PC-9 (cell line): ENCODE measurements at regions not wholly inside any gene's neighbourhood (a gene's known extent, or its start where the extent isn't known, plus 50 kb on each side); places are given as distances from the start of the nearest gene placed in this dataset.

Source experiments
- BruUV-seq: library from RNA; stranded (reverse); fragments of 400-500 nt; replicated peaks from 2 replicates; lab custom pipeline; 2021; lab: Mats Ljungman, UMichigan
- CTCF ChIA-PET: fragments of 300-600 bp; sonication (Branson Sonifier 250); formaldehyde crosslinking; loops from one replicate; lab custom pipeline; 2022; ENCODE audit warnings: antibody characterized with exemption; lab: Charles Lee
- POLR2A ChIA-PET: fragments of 300-600 bp; sonication (Branson Sonifier 250); formaldehyde crosslinking; loops from one replicate; lab custom pipeline; 2022; ENCODE audit warnings: antibody characterized with exemption; ENCODE audit not compliant: unreplicated experiment; lab: Charles Lee
- DNase-seq, 2 experiments: peaks; one replicate each; pipeline versions ENCODE4 v3.0.0 to v3.0.0-alpha.2; 2015 to 2022; ENCODE audit warnings: mixed read lengths in 1 of 2
- H2AFZ ChIP-seq: fragments of 200-600 bp; sonication (generic); 2 replicates; pipeline ENCODE4 v1.8.1; 2017; ENCODE audit warnings: antibody characterized with exemption
- H3F3A ChIP-seq: fragments of 200-600 bp; sonication (generic); 2 replicates; pipeline ENCODE4 v1.8.1; 2017; ENCODE audit warnings: antibody characterized with exemption, mild to moderate bottlenecking, low read depth; ENCODE audit not compliant: insufficient read depth
- H3K27ac ChIP-seq: fragments of 200-600 bp; sonication (generic); 2 replicates; pipeline ENCODE4 v1.6.1; 2016; ENCODE audit warnings: mixed run types
- H3K27me3 ChIP-seq: fragments of 200-600 bp; sonication (generic); 2 replicates; pipeline ENCODE4 v1.6.1; 2016; ENCODE audit warnings: low read depth, mixed run types; ENCODE audit not compliant: insufficient read depth
- H3K36me3 ChIP-seq: fragments of 200-600 bp; sonication (generic); 2 replicates; pipeline ENCODE4 v1.6.1; 2016; ENCODE audit warnings: low read depth, mixed run types
- H3K4me1 ChIP-seq: fragments of 200-600 bp; sonication (generic); replicated peaks from 2 replicates; pipeline ENCODE4 v1.6.1; 2016; ENCODE audit warnings: mixed run types; ENCODE audit not compliant: insufficient read depth
- H3K4me2 ChIP-seq: fragments of 200-600 bp; sonication (generic); 2 replicates; pipeline ENCODE4 v1.6.1; 2017; ENCODE audit warnings: mixed run types
- H3K4me3 ChIP-seq: fragments of 200-600 bp; sonication (generic); 2 replicates; pipeline ENCODE4 v1.6.1; 2016; ENCODE audit warnings: mixed run types
- H3K79me2 ChIP-seq: fragments of 200-600 bp; sonication (generic); 2 replicates; pipeline ENCODE4 v1.6.1; 2017; ENCODE audit warnings: low read depth, mixed run types
- H3K9me2 ChIP-seq: fragments of 200-600 bp; sonication (generic); 2 replicates; pipeline ENCODE4 v1.8.1; 2017; ENCODE audit warnings: mild to moderate bottlenecking; ENCODE audit not compliant: insufficient read depth
- H3K9me3 ChIP-seq: fragments of 200-600 bp; sonication (generic); 2 replicates; pipeline ENCODE4 v1.8.1; 2016; ENCODE audit warnings: low read depth; ENCODE audit not compliant: insufficient read depth
- H4K20me1 ChIP-seq: fragments of 200-600 bp; sonication (generic); 2 replicates; pipeline ENCODE4 v1.8.1; 2017; ENCODE audit not compliant: insufficient read depth
- CTCF ChIP-seq: fragments of 200-600 bp; sonication (generic); conservative IDR thresholded peaks from 2 replicates; pipeline ENCODE4 v1.6.1; 2017; ENCODE audit warnings: mixed run types, antibody characterized with exemption, mild to moderate bottlenecking, moderate library complexity
- EZH2 ChIP-seq: fragments of 200-600 bp; sonication (generic); IDR thresholded peaks from 2 replicates; pipeline ENCODE4 v1.8.0; 2017; ENCODE audit warnings: antibody characterized with exemption, low read depth
- intact Hi-C: fragments of 100-400 bp; cut with micrococcal nuclease; formaldehyde crosslinking; loops from one replicate; pipeline ENCODE4 v1.10.0; 2022; ENCODE audit not compliant: unreplicated experiment

GRCh38 chr6:4296552-4296951 lies 161.2 kb upstream of the ECI2 start:
- no peak overlapping the region for H3K27ac ChIP-seq
- DNase-seq: no peak
- no TSS peak for BruUV-seq
- no peak overlapping the region for H2AFZ ChIP-seq
- H3K4me2 ChIP-seq: no peak overlapping the region
- H3K36me3 ChIP-seq: no peaks in the 10 kb centered on the region
- H3F3A ChIP-seq: no peaks in the 10 kb centered on the region
- H3K79me2 ChIP-seq: no peaks in the 10 kb centered on the region
- ChIA-PET CTCF (interaction anchor here (0.6 kb wide), 1 partner anchor 22 kb away, joined by 3 read pairs; no protein-coding TSS in a partner anchor), POLR2A (no interaction called here)
- H3K27me3 ChIP-seq: no peaks in the 10 kb centered on the region
- TF ChIP-seq CTCF: no peak
- TF ChIP-seq EZH2: no peak
- intact Hi-C loops: no loop called here
- 0 out of 2 replicates have a peak, but pooled peaks cover 3% of the 10 kb centered on the region for H3K4me1 ChIP-seq
- no peaks in the 10 kb centered on the region for H4K20me1 ChIP-seq
- H3K9me2 ChIP-seq: no peaks in the 10 kb centered on the region
- no peak overlapping the region for H3K4me3 ChIP-seq
- H3K9me3 ChIP-seq: no peaks in the 10 kb centered on the region

- H2AFZ ChIP-seq: no peak overlapping the region
- no peaks in the 10 kb centered on the region for H3K79me2 ChIP-seq
- H3K27ac ChIP-seq: no peak overlapping the region
- H3K27me3 ChIP-seq: no peaks in the 10 kb centered on the region
- 0 out of 2 replicates have a peak, but pooled peaks cover 3% of the 10 kb centered on the region for H3K4me1 ChIP-seq
- no peaks in the 10 kb centered on the region for H4K20me1 ChIP-seq
- H3K36me3 ChIP-seq: no peaks in the 10 kb centered on the region
- H3K4me3 ChIP-seq: no peak overlapping the region
- no peaks in the 10 kb centered on the region for H3K9me2 ChIP-seq
- intact Hi-C loops: no loop called here
- ChIA-PET CTCF (interaction anchor here (0.6 kb wide), 1 partner anchor 703 kb away, joined by 7 read pairs; no protein-coding TSS in a partner anchor), POLR2A (no interaction called here)
- H3F3A ChIP-seq: no peaks in the 10 kb centered on the region
- no peak overlapping the region for H3K4me2 ChIP-seq
- TF ChIP-seq EZH2: no peak
- TF ChIP-seq CTCF: no peak
- H3K9me3 ChIP-seq: no peaks in the 10 kb centered on the region
- no TSS peak for BruUV-seq
- DNase-seq: no peak
Measured at GRCh38 chr6:4295783-4296155, 160.4 kb upstream of the ECI2 start.

- BruUV-seq: no TSS peak
Measured at GRCh38 chr6:4295058-4295782, 159.8 kb upstream of the ECI2 start.

More at GRCh38 chr6:4295058-4295782, 159.8 kb upstream of the ECI2 start:
- H3K9me3 ChIP-seq: no peaks in the 10 kb centered on the region
- no peak overlapping the region for H3K4me2 ChIP-seq
- ChIA-PET POLR2A (no interaction called here), CTCF (interaction anchor here (0.6 kb wide), 1 partner anchor 704 kb away, joined by 7 read pairs; no protein-coding TSS in a partner anchor)
- TF ChIP-seq CTCF: no peak
- TF ChIP-seq EZH2: no peak
- 0 out of 2 replicates have a peak, but pooled peaks cover 3% of the 10 kb centered on the region for H3K4me1 ChIP-seq
- DNase-seq: no peak
- H4K20me1 ChIP-seq: no peaks in the 10 kb centered on the region
- H3K27ac ChIP-seq: no peak overlapping the region
- H3F3A ChIP-seq: no peaks in the 10 kb centered on the region
- H3K9me2 ChIP-seq: no peaks in the 10 kb centered on the region
- no peaks in the 10 kb centered on the region for H3K36me3 ChIP-seq
- H3K27me3 ChIP-seq: no peaks in the 10 kb centered on the region
- no peaks in the 10 kb centered on the region for H3K79me2 ChIP-seq
- H3K4me3 ChIP-seq: no peak overlapping the region
- H2AFZ ChIP-seq: no peak overlapping the region
- intact Hi-C loops: no loop called here
